ENCODE measurements at regions not wholly inside any gene's neighbourhood (a gene's known extent, or its start where the extent isn't known, plus 50 kb on each side); places are given as distances from the start of the nearest gene placed in this dataset.

DNA sequence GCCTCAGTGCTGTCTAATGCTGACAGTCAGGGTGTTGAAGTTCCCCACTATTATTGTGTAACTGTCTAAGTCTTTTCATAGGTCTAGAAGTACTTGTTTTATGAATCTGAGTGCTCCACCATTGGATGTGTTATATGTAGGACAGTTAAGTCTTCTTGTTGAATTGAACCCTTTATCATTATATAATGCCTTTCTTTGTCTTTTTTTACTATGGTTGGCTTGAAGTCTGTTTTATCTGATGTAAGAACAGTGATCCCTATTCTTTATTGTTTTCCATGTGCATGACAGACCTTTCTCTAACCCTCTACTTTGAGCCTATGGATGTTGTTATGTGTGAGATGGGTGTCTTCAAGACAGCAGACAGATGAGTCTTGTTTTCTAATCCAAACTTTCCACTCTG lies 107.8 kb upstream of the C11orf58 start:
- H3K4me1 ChIP-seq (ENCODE audit: low read length) = no peaks in the 10 kb centered on the region
- no peak overlapping the region for H3K4me3 ChIP-seq (ENCODE audit: low read length)
- no peaks in the 10 kb centered on the region for H3K79me2 ChIP-seq (ENCODE audit: low read length)
- no peak overlapping the region for H3K27ac ChIP-seq (ENCODE audit: low read length)
- H3K27me3 ChIP-seq (ENCODE audit: low read depth, low read length) = no peaks in the 10 kb centered on the region
- TF ChIP-seq EZH2phosphoT487 (IDR thresholded peaks at IDR 0.05; ENCODE audit: low read depth) = no peak
- TF ChIP-seq, protein P1, sequence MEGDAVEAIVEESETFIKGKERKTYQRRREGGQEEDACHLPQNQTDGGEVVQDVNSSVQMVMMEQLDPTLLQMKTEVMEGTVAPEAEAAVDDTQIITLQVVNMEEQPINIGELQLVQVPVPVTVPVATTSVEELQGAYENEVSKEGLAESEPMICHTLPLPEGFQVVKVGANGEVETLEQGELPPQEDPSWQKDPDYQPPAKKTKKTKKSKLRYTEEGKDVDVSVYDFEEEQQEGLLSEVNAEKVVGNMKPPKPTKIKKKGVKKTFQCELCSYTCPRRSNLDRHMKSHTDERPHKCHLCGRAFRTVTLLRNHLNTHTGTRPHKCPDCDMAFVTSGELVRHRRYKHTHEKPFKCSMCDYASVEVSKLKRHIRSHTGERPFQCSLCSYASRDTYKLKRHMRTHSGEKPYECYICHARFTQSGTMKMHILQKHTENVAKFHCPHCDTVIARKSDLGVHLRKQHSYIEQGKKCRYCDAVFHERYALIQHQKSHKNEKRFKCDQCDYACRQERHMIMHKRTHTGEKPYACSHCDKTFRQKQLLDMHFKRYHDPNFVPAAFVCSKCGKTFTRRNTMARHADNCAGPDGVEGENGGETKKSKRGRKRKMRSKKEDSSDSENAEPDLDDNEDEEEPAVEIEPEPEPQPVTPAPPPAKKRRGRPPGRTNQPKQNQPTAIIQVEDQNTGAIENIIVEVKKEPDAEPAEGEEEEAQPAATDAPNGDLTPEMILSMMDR (IDR thresholded peaks at IDR 0.05; ENCODE audit: low read depth, low read length) = no peak
- H3K9me3 ChIP-seq (ENCODE audit: insufficient read depth, low read length) = no peaks in the 10 kb centered on the region
- no peak overlapping the region for H3K4me2 ChIP-seq (ENCODE audit: low read length)
- H2AFZ ChIP-seq (ENCODE audit: low read depth, low read length) = no peak overlapping the region
- H4K20me1 ChIP-seq (ENCODE audit: insufficient read depth, low read length) = no peaks in the 10 kb centered on the region
- no peak overlapping the region for H3K9ac ChIP-seq (ENCODE audit: low read length)
- no peaks in the 10 kb centered on the region for H3K36me3 ChIP-seq (replicated peaks; ENCODE audit: low read depth, low read length)

DNA sequence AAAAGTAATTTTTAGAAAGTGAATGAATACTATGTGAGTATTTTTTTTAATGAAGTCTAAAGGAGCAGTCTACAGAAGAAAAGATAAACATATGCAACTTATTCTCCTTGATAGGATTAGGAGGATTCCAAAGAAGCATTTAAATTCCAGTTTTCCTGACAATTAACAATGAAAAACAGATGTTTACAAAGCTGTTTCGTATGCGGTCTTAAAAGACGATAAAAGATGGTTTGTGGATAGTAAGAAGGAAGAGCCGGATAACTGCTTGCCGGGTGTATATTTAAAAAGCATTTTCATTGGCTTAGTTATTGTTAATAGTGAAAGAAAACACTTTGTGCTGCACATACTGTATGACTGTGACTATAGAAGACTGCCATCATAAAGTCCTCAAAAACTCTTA lies 120.0 kb upstream of the C11orf58 start:
- no peak overlapping the region for H2AFZ ChIP-seq (ENCODE audit: low read depth, low read length)
- no peak overlapping the region for H3K27ac ChIP-seq (ENCODE audit: low read length)
- H3K36me3 ChIP-seq (replicated peaks; ENCODE audit: low read depth, low read length) = no peaks in the 10 kb centered on the region
- H3K4me1 ChIP-seq (ENCODE audit: low read length) = peaks cover 4% of the 10 kb centered on the region; the same call in 1 of the 2 replicates
- H3K9ac ChIP-seq (ENCODE audit: low read length) = no peak overlapping the region
- H3K4me2 ChIP-seq (ENCODE audit: low read length) = no peak overlapping the region
- no peaks in the 10 kb centered on the region for H3K9me3 ChIP-seq (ENCODE audit: insufficient read depth, low read length)
- no peak overlapping the region for H3K4me3 ChIP-seq (ENCODE audit: low read length)
- TF ChIP-seq EZH2phosphoT487 (IDR thresholded peaks at IDR 0.05; ENCODE audit: low read depth) = no peak
- TF ChIP-seq, protein P1 (IDR thresholded peaks at IDR 0.05; ENCODE audit: low read depth, low read length) = no peak
- H4K20me1 ChIP-seq (ENCODE audit: insufficient read depth, low read length) = no peaks in the 10 kb centered on the region
- no peaks in the 10 kb centered on the region for H3K27me3 ChIP-seq (ENCODE audit: low read depth, low read length)
- no peaks in the 10 kb centered on the region for H3K79me2 ChIP-seq (ENCODE audit: low read length)

DNA sequence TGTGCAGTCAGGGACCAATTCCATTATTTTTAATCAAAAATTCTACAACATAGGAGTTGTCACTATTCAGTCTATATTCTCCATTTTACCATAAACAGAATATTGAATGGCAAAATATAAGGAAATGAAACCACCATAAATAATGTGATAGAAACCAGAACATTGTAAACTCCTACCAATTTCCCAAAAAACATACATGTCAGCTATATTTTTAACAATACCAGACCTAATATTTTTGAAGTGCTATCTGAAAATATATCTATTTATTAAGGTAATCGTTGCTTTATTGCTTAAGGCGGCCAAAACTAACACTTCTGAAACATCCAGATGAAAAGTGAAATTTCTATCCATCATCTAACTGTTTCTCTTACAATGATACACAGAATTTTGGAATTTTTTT lies 123.0 kb upstream of the C11orf58 start:
- H2AFZ ChIP-seq (ENCODE audit: low read depth, low read length) = no peak overlapping the region
- no peaks in the 10 kb centered on the region for H3K27me3 ChIP-seq (ENCODE audit: low read depth, low read length)
- peaks cover 5% of the 10 kb centered on the region; the same call in 1 of the 2 replicates for H3K4me1 ChIP-seq (ENCODE audit: low read length)
- no peak overlapping the region for H3K4me3 ChIP-seq (ENCODE audit: low read length)
- no peak overlapping the region for H3K27ac ChIP-seq (ENCODE audit: low read length)
- no peaks in the 10 kb centered on the region for H4K20me1 ChIP-seq (ENCODE audit: insufficient read depth, low read length)
- H3K4me2 ChIP-seq (ENCODE audit: low read length) = no peak overlapping the region
- H3K36me3 ChIP-seq (replicated peaks; ENCODE audit: low read depth, low read length) = no peaks in the 10 kb centered on the region
- TF ChIP-seq, protein P1 (IDR thresholded peaks at IDR 0.05; ENCODE audit: low read depth, low read length) = no peak
- no peak for TF ChIP-seq EZH2phosphoT487 (IDR thresholded peaks at IDR 0.05; ENCODE audit: low read depth)
- no peaks in the 10 kb centered on the region for H3K79me2 ChIP-seq (ENCODE audit: low read length)
- no peaks in the 10 kb centered on the region for H3K9me3 ChIP-seq (ENCODE audit: insufficient read depth, low read length)
- H3K9ac ChIP-seq (ENCODE audit: low read length) = no peak overlapping the region

DNA sequence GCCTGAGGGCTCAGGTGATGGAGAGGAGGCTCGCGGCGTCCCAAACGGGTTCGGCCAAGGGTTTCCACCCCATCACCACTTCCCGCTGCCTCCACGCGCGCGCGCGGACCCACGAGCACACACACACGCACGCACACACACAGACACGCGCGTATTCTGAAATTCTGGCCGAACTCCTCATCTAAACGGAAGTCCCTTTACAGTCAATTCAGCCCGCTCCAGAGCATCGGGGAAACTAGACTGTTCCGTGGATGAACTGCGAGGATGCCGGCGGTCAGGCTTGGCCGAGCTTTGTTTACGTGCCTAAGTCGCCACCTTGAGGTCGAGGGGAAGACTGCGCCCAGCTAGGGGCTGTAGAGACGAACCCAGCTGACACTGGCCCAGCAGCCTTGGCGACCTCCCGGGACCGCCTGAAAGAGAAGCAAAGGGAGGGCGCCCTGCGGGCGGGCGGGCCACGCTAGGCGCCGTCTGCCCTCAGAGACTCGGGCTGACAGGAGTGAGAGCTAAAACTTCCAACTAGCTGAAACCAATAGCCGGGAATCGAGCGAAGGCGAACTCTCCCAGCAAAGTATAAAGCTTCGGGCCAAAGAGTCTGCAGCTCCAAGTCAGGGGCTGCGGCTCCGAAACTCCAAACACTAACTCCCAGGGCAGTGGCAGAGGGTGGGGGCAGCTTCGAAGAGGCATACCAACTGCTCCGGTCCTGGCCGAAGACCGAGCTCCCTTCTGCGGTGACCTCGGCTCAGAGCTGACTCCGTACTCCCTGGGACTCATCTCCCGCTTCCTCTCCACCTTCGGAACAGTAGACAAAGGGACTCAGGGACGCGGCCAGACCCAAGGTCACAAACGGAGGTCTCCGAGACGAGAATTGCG lies 124.7 kb upstream of the C11orf58 start:
- H3K9me3 ChIP-seq (ENCODE audit: insufficient read depth, low read length) = no peaks in the 10 kb centered on the region
- H2AFZ ChIP-seq (ENCODE audit: low read depth, low read length) = peak overlapping the region; percentile 27; the same call in 1 of the 2 replicates
- no peaks in the 10 kb centered on the region for H4K20me1 ChIP-seq (ENCODE audit: insufficient read depth, low read length)
- H3K36me3 ChIP-seq (replicated peaks; ENCODE audit: low read depth, low read length) = no peaks in the 10 kb centered on the region
- peak overlapping the region; percentile 77 for H3K4me2 ChIP-seq (ENCODE audit: low read length)
- no peak for TF ChIP-seq EZH2phosphoT487 (IDR thresholded peaks at IDR 0.05; ENCODE audit: low read depth)
- TF ChIP-seq, protein P1 (IDR thresholded peaks at IDR 0.05; ENCODE audit: low read depth, low read length) = peak; percentile 79
- no peaks in the 10 kb centered on the region for H3K79me2 ChIP-seq (ENCODE audit: low read length)
- H3K27ac ChIP-seq (ENCODE audit: low read length) = no peak overlapping the region
- H3K4me3 ChIP-seq (ENCODE audit: low read length) = peak overlapping the region; percentile 63
- no peak overlapping the region for H3K9ac ChIP-seq (ENCODE audit: low read length)
- H3K27me3 ChIP-seq (ENCODE audit: low read depth, low read length) = no peaks in the 10 kb centered on the region
- H3K4me1 ChIP-seq (ENCODE audit: low read length) = peaks cover 5% of the 10 kb centered on the region; the same call in 1 of the 2 replicates
